ENCODE measurements at regions not wholly inside any gene's neighbourhood (a gene's known extent, or its start where the extent isn't known, plus 50 kb on each side); places are given as distances from the start of the nearest gene placed in this dataset.
A peak's percentile ranks its signal among the peaks of the same experiment; 100 is the strongest.
"Not testable (repeated sequence)": the region's sequence is repeated elsewhere in the genome, so short reads cannot be mapped to it uniquely, and the experiment has no call there.

DNA sequence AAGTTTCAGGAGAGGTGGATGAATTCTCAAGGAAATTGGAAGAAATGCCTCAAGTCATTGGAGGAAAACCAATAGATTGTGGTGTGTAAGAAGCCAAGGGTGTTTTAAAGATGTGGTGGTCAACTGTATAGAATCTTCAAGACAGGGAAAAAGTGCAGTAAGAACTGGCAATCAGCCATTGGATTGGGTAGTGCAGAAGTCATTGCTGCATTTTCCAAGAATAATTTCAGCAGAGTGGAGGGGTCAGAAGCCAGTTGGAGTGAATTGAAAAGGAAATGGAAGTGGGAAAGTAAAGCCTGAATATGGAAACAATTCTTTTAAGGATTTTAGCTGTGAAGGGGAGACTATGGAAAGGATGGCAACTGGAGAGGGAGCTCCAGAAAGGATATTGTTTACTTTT, 128.2 kb upstream of the TMEM170B start:
- no peak for DNase-seq (ENCODE audit: low spot score)

DNA sequence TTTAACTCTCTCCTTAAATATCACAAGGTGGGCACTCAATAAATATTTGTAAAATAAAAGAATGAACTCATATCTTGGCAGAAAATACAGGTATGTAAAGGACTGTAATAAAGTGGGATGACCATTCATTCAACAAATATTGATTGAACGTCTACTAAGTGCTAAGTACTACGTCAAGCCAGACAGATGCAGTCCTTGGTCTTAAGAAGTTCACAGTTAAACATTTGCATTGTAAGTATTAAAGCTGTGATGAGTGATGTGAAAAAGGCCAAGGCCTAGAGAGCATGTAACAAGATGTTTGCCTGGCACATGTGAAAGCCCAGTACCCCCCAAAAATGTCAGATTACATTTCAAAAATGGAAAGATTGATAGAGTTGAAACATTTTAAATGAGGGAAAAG, 130.1 kb upstream of the TMEM170B start:
- no peak for DNase-seq (ENCODE audit: low spot score)

DNA sequence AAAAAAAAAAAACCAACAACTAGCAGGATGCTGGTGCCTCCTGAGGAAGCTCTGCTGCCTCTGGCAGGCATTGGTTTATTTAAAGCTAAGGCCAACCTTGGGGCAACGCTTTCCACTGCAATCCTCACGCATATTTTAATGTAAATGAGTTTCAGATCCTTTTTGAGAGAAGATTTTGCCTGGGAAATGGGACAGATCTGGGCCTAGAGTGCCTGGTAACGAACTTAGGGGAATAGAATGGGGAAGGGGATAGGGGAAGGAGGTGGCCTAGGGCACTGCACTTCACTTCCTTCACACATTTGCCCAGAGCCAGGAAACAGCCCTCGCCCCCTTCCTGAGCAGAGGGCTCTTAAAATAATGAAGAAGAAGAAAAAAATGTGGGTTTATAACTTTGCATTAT, 132.7 kb upstream of the TMEM170B start:
- no peak for DNase-seq (ENCODE audit: low spot score)

DNA sequence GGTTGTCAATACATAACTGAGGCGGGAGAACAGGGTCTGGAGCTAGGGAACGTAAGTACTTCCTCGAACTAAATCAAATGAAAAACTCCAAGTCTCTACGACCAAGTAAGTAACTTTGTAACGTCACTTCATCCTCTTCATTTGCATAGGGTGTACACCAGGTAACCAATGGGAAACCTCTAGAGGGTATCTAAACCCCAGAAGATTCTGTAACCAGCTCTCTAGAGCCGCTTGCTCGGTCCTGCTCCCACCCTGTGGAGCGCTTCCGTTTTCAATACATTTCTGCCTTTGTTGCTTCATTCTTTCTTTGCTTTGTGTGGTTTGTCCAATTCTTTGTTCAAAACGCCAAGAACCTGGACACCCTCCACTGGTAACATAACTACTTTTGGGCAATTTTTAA, 133.5 kb upstream of the TMEM170B start:
- DNase-seq (ENCODE audit: low spot score), result no peak

DNA sequence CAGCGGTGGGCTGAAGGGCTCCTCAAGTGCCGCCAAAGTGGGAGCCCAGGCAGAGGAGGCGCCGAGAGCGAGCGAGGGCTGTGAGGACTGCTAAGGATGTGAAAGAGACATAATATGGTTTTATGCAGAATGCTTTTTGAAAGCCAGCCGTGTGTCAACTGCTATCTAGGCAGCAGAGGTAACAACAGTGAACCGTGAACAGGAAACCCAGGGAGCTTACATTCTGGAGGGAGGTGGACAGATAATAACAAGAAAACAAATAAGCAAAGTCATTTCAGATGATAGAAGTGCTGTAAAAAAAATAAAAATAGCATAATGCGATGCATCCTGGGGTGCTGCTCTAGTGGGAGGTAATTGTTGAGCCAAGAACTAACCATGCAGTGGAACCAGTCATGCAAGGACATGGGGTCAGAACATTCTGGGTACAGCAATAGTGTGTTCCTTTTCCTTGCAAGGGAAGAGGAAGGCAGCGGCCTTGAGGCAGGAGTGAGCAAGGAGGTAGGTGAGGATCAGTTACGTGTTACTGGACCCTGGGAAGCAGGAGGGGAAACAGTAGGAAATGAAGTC, 134.4 kb upstream of the TMEM170B start:
- no peak for DNase-seq (ENCODE audit: low spot score)

DNA sequence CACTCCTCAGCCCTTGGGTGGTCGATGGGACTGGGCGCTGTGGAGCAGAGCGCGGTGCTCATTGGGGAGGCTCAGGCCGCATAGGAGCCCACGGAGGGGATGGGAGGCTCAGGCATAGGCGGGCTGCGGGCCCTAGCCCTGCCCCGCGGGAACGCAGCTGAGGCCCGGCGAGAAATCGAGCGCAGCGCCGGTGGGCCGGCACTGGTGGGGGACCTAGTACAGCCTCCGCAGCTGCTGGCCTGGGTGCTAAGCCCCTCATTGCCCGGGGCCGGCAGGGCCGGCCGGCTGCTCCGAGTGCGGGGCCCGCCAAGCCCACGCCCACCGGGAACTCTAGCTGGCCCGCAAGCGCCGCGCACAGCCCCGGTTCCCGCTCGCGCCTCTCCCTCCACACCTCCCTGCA, 135.0 kb upstream of the TMEM170B start:
- not testable (repeated sequence) for DNase-seq (ENCODE audit: low spot score)

DNA sequence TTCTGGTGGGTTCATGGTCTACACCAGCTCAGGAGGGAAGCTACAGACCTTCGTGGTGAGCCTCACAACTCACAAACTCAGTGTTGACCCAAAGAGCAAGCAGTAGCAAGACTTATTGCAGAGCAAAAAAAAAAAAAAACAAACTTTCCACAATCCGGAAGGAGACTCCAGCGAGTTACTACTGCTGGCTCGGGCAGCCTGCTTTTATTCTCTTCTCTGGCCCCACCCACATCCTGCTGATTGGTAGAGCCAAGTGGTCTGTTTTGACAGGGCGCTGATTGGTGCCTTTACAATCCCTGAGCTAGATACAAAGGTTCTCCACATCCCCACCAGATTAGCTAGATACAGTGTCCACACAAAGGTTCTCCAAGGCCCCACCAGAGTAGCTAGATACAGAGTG, 135.6 kb upstream of the TMEM170B start:
- not testable (repeated sequence) for DNase-seq (ENCODE audit: low spot score)

DNA sequence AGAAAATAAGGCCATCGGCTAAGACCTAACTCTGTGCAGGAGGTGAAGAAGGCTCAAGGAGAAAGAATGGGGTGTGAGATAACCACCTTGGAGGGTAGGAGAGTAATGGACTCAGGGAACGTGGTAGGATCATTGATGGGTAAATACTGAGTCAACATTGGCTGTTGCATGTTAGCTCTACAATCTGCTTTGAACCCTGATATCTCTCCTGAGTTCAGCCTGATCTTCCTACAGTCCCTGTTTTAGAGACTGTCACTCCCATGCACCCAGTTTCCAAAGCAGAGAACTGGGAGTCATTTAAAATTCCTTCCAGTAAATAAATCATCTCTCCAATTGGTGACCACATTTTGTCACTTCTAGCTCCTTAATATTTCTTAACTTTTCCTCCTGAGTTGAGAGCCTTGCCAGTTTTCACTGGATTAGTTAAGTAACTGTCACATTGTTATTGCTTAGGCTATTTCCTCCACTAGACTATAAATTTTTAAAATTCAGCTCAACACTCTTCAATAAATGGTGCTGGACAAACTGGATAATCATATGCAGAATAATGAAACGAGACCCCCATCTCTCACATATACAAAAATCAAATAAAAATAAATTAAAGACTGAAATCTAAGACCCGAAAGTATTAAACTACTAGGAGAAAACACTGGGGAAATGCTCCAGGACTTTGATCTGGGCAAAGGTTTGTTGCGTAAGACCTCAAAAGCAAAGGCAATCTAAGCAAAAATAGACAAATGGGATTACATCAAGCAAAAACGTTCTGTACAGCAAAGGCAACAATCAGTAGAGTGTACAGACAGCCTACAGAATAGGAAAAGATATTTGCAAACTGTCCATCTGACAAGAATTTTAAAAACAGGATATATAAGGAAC, 138.9 kb upstream of the TMEM170B start:
- no peak for DNase-seq (ENCODE audit: low spot score)

DNA sequence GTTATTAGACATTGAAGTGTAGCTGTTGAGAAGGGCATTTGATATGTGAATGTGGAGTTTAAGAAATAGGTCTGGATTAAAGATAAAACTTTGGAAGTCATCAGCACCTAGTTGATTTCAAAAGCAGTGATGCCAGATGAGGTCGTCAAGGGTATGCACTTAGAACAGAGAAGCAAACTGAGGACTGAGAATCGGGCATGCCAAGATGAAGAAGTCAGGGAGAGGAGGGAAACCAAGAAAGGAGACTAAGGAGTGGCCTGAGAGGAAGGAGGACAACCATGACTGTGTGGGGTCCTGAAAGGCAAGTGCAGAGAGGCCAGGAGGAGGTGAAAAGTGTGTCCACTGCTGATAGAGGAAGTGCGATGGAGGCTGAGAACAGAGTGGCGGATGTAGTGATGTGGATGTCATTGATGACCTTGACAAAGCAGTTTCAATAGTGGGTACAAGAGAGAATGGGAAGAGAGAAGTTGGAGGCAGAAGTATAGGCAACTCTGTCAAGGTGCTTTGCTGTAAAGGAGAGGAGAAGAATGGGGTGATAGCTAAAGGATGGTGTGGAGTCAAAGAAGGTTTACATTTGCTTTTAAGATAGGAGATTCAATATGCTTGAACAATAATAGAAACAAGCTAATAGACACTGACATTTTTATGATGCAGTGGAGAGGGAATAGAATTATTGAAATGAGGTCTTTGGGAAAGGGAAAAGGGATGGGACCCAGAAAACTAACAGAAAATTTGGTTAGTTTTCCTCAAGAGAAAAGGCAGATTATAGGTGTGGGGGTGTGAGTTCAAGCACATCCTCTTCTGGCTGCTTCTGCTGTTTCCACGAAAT, 139.7 kb upstream of the TMEM170B start:
- no peak for DNase-seq (ENCODE audit: low spot score)

DNA sequence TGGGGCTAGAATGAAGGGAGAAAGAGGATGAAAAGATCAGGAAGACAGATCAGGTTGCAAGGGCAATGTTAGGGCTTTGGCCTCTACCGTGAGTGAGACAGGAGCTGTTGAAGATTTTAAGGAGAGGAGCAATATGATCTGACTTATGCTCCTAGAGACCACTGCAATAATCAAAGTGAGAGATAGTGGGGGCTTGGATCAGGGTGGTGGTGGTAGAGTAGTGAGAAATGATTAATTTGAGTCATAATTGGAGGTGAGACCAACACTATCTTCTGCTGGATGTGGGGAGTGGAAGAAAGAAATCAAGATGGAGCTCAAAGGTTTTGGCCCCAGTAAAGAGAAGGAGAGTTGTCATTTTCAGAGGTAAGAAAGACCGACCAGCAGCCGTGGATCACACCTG, 140.7 kb upstream of the TMEM170B start:
- no peak for DNase-seq (ENCODE audit: low spot score)

DNA sequence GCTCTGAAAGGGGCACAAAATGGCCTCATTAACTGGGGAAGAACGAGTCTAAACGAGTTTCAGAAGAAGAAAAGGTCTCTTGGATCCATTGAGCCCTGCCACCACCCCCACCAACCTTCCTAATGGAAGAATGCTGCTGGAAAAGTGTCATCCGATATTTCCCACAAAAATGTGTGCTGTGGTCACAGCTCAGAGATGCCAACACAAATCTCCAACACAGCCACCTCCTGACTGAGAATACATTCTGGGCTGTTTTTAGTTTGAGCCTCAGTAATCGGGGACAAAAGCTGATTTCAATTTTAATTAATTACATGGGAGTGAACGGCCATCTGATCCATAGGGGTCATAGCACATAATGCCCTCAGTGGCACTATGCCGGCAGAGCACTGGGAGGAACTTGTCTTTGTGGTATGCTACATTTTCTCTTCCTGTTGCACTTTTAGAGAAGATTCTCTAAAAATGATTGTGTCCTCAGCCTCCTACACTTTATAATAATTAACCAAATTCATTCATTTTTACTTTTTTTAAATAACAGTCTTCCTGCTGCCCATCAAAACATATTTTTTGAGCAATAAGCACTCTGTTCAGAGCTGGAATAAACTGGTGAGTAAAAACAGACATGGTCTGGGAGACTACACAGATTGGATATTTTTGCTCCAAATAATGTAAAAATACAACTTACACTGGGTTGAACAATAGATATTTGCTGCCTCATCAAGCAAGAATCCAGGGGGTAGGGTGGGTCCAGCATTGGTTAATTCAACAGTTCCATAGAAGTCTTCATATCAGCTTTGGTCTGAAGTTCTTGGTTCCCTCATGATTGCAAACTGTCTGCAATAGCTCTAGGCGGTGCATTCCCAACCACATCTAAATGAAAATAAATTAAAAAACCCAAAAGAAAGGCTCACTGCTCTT, 143.6 kb upstream of the TMEM170B start:
- DNase-seq (ENCODE audit: low spot score), result no peak

DNA sequence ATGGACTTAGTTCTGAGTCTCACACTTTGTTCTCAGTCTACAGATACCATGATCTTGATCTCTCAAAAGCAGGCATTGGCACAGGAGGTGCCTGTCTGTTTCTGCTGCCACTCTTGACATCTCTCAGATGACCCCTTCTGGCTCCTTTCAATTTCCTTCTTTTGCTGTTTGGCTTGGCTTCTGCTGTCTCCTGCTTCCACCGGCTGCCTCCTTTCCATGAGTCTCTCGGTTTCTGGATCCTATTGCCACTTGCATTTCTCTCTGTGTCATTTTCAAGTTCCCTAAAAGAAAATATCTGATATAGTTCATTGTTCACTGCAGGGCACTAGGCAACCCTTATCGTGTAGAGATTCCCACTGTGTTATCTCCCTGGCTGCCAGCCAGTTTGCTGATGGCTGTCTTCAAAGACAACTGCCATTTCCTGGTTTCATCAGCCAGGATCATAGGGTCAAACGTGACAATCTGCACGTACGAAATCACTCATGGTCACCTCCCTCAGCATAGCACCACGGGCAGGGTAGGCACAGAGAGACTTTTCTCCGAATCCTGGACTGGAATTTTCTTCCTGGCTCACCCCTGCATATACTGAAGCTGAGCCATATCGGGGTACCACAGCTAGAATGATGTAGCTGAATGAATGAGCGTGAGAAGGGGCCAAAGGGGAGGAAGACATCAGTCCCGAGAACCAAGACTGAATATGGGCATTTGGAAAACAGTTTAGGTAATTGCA, 144.6 kb upstream of the TMEM170B start:
- peak; percentile 83 for DNase-seq (ENCODE audit: low spot score)

DNA sequence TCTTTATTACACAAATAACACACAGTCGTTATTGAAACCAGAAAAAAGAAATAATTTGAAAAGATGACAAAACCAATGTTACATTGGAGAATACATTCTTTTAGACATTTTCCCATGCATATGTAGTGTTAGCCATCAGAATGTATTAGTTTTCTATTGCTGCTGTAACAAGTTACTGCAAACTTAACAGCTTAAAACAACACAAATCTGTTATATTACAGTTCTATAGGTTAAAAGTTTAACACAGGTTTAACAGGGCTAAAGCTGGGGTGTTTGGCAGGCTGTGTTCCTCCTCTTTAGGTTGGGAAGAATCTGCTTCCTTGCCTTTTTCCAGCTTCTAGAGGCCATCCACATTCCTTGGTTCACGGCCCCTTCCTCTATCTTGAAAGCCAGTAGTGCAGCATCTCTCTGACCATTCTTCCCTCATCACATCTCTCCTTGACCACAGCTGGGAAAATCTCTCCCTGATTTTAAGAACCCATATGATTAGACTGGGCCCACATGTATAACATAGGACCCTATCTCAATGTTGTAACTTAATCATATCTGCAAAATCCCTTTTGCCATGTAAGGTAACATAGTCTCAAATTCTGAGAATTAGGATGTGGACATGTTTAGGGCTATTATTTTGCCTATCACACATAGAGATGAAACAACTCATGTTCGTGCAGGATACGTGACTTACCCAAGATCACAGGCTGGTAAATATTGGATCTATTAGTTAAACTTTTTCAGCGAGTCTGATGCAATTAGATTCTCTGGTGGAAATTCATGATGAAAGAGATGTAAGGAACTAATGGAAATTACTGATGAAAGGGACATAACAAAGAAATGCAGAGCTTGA, 145.4 kb upstream of the TMEM170B start:
- DNase-seq (ENCODE audit: low spot score), result no peak

DNA sequence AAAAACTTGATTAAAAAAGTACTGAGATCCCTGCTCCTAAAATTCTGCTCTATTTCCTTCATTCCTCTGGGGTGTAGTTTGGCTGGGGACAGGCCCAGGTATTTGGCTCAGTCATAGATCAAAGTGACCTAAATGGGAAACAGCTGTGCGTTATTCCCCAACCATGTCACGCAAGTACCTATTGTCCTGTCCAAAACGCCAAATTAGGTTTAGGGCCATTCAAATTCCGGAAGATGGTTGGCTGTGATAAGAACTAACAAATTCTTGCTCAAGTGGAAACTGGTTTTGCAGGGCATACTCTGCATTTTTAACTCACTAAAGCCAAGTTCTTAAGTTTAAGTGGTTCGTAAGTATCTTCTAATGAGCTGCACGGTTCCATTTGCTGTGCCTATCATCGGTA, 147.6 kb upstream of the TMEM170B start:
- DNase-seq (ENCODE audit: low spot score), result no peak

DNA sequence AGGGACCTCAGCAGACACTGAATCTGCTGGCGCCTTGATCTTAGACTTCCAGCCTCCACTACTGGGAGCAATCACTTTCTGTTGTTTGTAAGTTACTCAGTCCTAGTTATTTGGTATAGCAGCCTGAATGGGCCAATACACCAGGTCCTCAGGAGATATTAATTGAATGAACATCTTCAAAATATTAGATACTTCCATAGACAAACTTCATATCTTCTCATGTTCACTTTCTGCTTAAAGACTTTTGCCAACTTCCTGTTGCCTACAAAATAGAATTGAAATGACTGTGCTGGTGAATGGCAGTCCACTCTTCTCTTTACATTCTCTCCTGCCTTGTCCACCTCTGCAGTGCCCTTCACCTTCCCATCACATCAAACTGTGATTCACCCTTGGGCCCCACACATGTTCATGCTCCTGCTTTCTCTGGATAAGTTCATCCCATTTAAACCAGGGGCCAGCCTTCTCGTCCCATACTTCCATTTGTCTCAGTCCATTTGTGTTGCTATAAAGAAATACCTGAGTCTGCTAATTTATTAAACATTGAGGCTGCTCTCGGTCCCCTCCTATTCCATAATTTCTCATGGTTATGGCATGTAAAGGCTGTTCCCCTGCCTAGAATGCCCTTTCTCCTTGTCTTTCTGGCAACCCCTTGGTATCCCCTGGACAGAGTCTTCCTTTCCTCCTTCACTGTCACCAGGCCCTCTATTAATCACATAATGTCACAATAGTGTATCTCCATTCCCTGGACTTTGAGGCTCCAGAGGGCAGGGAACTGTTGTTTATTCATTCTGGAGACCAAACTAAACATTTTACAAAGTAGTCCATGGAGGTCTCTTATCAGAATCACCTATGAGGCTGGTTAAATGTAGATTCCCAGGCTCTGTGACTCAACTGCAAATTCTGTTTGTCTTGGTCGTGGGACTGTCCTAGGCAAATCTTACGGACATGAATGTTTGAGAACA, 148.3 kb upstream of the TMEM170B start:
- no peak for DNase-seq (ENCODE audit: low spot score)

DNA sequence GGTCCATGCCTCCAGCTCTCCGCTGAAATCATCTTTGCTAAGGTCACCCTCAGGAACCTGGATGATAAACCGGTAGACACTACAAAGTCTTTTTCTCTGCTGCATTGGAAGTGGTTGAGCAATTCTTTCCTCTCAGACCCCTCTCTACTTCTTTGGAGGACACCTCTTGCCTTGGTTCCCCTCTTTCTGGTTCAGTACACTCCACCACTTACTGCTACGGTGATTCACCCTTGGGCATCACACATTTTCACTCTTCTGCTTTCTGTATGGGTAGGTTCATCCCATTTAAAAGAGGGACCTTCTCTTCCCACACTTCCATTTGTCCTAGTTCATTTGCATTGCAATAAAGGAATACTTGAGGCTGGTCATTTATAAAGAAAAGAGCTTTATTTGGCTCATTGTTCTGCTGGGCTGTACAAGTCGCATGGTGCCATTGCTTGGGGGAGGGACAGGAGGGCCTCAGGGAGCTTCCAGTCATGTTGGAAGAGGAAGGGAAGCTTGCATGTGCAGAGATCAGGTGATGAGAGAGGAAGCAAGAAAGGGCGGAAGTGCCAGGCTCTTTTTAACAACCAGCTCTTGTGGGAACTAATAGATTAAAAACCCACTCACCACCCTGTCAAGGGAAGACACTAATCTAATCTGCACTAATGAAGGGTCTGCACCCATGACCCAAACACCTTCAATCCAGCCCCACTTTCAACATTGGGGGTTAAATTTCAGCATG, 149.7 kb upstream of the TMEM170B start:
- DNase-seq (ENCODE audit: low spot score), result no peak

DNA sequence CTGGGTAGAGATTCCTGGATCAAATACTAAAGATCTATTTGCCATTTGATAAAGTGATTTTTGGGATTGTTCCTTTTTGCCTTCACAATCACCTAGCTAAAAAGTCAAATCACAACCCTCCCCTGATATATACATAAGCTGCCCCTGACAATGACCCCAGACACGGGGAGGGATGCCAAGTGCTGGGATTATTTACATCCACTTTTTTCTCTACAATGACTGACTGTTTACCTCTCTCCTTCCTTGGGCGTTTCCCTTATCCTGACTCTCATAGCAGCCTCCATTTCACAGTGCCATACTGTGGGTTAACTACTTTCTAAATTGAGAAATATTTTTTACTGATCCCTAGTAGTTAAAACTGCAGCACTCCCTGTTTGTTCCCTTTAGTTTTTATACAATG, 150.8 kb upstream of the TMEM170B start:
- no peak for DNase-seq (ENCODE audit: low spot score)

DNA sequence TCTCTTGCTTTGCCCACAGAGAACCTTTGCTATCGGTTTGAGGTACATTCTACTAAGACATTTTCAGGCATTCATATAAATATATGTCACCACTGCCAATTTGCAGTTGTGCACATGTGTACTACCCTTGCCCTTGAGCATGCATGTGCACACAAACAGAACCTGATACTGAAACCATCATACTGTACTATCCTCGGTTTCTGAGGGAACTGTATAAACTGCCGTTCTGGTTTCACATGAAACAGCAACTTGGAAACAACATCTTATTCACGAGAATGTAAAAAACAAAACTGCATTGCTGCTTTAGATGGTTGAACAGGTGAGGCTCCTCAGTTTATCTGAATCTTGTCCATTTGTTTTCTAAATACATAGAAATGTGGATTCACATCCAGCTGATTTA, 151.2 kb upstream of the TMEM170B start:
- no peak for DNase-seq (ENCODE audit: low spot score)

All from ureter (tissue), 1 donor.